Esophagus muscularis mucosa (tissue), 4 donors: ENCODE measurements at regions not wholly inside any gene's neighbourhood (a gene's known extent, or its start where the extent isn't known, plus 50 kb on each side); places are given as distances from the start of the nearest gene placed in this dataset.

Source experiments
- EP300 ChIP-seq: sonication (generic); formaldehyde crosslinking; IDR thresholded peaks from one replicate; pipeline ENCODE4 v1.6.1; 2017; ENCODE audit warnings: antibody characterized with exemption
- POLR2A ChIP-seq: fragments of 450-650 bp; IDR thresholded peaks from one replicate; pipeline ENCODE4 v1.6.1; 2017; ENCODE audit warnings: antibody characterized with exemption, moderate library complexity, mild to moderate bottlenecking, low read depth
- POLR2AphosphoS5 ChIP-seq, 2 donors: sonication (generic); formaldehyde crosslinking; IDR thresholded peaks; one replicate each; pipeline ENCODE4 v1.6.1; 2017; ENCODE audit warnings: antibody characterized with exemption in 2 of 2
- TF ChIP-seq, protein P1 (sequence below), 3 experiments: fragments of 200-600 bp in 2 of 3; fragments of 450-650 bp in 1 of 3; sonication (generic) in 2 of 3; IDR thresholded peaks; one replicate each; pipeline ENCODE4 v1.5.1; 2017 to 2019; ENCODE audit warnings: antibody characterized with exemption in 3 of 3, mild to moderate bottlenecking in 2 of 3, moderate library complexity in 1 of 3

DNA sequence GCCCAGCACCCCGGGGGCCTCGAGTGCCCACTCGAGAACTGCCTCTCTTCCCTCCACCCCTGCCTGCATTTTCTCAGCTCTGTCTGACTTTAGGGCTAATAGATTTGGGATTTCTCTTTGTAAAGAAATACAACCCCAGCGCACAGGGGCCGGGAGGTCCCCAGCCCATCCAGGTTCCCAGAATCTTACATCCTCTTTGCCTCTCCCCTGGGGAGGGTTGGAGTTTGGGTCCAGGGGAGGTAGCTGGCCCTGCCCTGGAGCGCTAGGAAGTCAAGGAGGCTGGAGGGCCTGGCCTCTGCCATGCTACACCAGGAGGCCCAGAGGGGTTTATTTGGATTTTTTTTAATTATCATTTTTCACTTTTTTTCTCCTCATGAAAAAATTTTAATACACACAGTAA is 65.7 kb upstream of the LMO1 start:
- TF ChIP-seq POLR2AphosphoS5 (IDR thresholded peaks at IDR 0.05): no peak
- TF ChIP-seq, protein P1, sequence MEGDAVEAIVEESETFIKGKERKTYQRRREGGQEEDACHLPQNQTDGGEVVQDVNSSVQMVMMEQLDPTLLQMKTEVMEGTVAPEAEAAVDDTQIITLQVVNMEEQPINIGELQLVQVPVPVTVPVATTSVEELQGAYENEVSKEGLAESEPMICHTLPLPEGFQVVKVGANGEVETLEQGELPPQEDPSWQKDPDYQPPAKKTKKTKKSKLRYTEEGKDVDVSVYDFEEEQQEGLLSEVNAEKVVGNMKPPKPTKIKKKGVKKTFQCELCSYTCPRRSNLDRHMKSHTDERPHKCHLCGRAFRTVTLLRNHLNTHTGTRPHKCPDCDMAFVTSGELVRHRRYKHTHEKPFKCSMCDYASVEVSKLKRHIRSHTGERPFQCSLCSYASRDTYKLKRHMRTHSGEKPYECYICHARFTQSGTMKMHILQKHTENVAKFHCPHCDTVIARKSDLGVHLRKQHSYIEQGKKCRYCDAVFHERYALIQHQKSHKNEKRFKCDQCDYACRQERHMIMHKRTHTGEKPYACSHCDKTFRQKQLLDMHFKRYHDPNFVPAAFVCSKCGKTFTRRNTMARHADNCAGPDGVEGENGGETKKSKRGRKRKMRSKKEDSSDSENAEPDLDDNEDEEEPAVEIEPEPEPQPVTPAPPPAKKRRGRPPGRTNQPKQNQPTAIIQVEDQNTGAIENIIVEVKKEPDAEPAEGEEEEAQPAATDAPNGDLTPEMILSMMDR (IDR thresholded peaks at IDR 0.05): no peak
- TF ChIP-seq POLR2A: no peak
- TF ChIP-seq EP300: no peak
